Activated CD4-positive, alpha-beta T cell treated with anti-CD3 and anti-CD28 coated beads, Interleukin-2, amount 50 U/mL, for 1 hour (primary cell): ENCODE measurements at regions not wholly inside any gene's neighbourhood (a gene's known extent, or its start where the extent isn't known, plus 50 kb on each side); places are given as distances from the start of the nearest gene placed in this dataset.
"Not testable (repeated sequence)": the region's sequence is repeated elsewhere in the genome, so short reads cannot be mapped to it uniquely, and the experiment has no call there.

Experiments used
- DNase-seq: peaks from one replicate; pipeline ENCODE4 v3.0.0-alpha.2; 2020

DNA sequence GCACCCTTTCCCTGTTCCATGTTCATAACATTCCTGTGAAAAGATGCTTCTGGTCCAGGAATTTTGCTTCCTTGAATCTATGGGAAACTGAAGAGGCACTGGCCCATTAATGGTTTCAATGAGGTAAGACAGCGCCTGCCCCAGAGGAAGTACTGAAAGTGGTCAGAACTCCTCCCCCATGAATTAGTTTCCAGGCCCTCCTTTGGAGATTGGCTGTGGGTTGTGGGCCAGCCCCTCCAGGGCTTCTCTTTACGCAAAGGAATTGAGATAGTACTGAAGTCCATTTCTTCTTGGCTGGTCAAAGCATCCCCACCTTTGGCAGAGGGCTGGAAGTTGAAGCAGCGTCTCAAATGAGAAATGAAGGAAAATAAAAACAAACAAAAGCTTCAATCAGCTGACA, 175.5 kb downstream of the POLR2M start:
- no peak for DNase-seq

- no peak for DNase-seq
Measured at GRCh38 chr15:57883701-57884100, 177.2 kb downstream of the POLR2M start.

DNA sequence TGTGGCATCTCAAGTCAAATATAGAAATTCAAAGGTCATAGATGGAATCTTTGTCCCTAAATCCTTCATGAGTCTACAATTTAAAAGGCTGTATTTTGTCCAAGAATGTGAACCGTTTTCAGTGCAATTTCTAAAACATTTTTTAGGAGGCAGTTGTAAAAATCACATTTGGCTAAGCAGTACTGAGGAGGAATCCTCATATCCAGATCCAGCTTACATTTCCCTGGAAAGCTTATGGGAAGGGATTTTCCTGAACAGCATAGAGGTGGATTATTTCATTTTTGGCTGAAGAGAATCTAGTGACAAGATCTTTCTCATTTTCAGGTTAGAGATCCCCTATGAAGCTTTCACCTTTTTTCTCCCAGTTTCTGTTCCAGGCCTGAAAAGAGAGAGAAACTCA, 178.4 kb downstream of the POLR2M start:
- DNase-seq, result no peak

- DNase-seq, result no peak
Measured at GRCh38 chr15:57885435-57885834, 178.9 kb downstream of the POLR2M start.

DNA sequence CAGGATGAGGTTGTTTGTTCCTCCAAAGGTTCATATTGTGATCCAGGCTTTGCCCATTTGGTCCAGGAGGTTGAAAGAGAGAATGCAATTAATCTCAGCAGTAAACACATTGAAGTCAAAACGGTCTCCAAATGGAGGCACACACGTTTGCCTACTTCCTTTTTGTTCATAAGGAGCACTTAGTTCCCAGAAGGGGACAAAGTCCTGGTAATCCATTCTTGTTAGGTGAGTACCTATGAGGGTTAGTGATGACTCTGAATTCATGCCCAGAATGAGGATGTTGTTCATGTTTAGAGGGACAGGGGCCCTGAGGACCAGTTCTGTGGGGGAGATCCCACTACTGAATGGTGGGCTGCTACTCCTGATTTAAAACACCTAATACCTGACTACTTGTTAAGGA, 177.7 kb downstream of the ALDH1A2 start:
- DNase-seq, result no peak

- no peak for DNase-seq
Measured at GRCh38 chr15:57890351-57890750, 175.2 kb downstream of the ALDH1A2 start.

GRCh38 chr15:57890878-57891277, 174.6 kb downstream of the ALDH1A2 start:
- no peak for DNase-seq

GRCh38 chr15:57892181-57892580, 173.3 kb downstream of the ALDH1A2 start:
- DNase-seq, result no peak

DNA sequence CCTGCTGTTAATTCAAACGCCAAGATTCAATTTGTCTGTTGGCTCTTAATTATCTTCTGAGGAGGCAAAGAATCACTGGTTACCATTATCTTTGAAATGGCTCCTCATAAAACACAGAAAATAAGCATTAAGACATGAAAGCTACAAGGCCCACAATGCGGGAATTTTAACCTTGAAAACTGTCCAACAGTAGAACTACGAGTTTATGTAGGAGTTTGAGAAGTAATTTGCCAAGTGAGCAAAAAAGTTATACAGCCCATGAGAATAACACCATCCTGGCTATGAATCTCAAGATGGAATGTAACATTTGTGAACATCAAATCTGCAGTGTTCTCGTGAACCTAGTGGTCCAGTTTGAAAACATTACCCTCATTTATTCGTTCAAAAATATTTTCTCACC, 172.5 kb downstream of the ALDH1A2 start:
- DNase-seq, result no peak

DNA sequence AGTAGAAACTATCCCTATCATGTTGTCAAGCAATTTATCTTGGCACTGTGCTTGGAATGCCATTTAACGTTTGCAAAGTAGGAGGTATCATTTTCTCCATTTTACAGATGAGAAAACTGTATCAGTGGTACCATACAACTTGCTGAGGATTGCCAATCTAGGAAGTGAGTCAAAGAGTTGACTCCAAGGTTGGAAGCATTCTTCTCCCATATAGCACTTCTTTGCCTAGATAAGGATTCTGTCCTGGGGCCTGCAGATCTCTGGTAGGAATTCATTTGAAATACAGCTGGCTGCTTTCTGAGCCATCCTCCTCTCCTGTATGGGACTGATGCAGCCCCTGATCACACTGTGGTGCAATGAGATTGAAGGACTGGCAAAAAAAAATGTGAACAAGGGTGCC, 170.2 kb downstream of the ALDH1A2 start:
- DNase-seq, result no peak

DNA sequence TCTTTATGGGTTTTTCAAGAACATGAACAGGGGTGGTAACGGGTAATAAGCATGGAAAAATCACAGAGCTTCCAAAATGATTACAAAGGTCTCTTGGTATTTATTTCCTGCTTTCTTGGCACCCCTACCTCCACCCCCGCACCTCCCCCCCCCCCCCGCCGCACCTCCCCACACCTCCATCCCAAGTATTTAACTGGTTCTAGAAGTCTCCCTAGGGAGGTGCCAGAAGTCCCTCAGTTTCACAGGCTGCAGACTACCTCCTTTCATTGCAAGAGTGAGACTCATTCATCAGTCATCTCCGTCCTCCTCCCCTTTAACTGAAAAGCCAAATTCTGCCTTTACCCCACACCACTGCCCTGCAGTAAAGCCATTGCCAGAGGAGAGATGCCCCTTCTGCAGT, 169.4 kb downstream of the ALDH1A2 start:
- no peak for DNase-seq

GRCh38 chr15:57896899-57897298, 168.6 kb downstream of the ALDH1A2 start:
- not testable (repeated sequence) for DNase-seq

GRCh38 chr15:57897870-57898269, 167.6 kb downstream of the ALDH1A2 start:
- no peak for DNase-seq

- no peak for DNase-seq
Measured at GRCh38 chr15:57902155-57902554, 163.4 kb downstream of the ALDH1A2 start.
